Motor neuron (in vitro differentiated cells): ENCODE measurements at regions not wholly inside any gene's neighbourhood (a gene's known extent, or its start where the extent isn't known, plus 50 kb on each side); places are given as distances from the start of the nearest gene placed in this dataset.

Experiments used
- ATAC-seq, 8 experiments: fragments of 200-7000 bp; cut with Tn5 transposase; replicated peaks in 6 of 8; 2 replicates each; pipeline ENCODE4 v1.8.0; 2021; ENCODE audit warnings: mild to moderate bottlenecking in 8 of 8, moderate library complexity in 8 of 8
- H3K27ac ChIP-seq, 2 donors: fragments of 250-450 bp; sonication (Bioruptor Pico); 2 replicates each; pipeline ENCODE4 v1.9.0; 2021; ENCODE audit warnings: antibody characterized with exemption in 2 of 2, mild to moderate bottlenecking in 2 of 2, moderate library complexity in 1 of 2
- H3K4me1 ChIP-seq, 2 donors: fragments of 250-450 bp; sonication (Bioruptor Pico); replicated peaks in 1 of 2; 2 replicates each; pipeline ENCODE4 v1.6.1; 2021; ENCODE audit warnings: antibody characterized with exemption in 2 of 2, mild to moderate bottlenecking in 2 of 2, moderate library complexity in 1 of 2
- H3K4me3 ChIP-seq, 5 donors: fragments of 250-450 bp; sonication (Bioruptor Pico); 2 replicates each; pipeline ENCODE4 v1.9.0; 2021; ENCODE audit warnings: antibody characterized with exemption in 5 of 5, mild to moderate bottlenecking in 5 of 5, moderate library complexity in 4 of 5
- WGBS, 10 experiments: fragments of 450-650 bp; shearing (Covaris generic); methylation state at CpG; one replicate each; pipeline ENCODE4 v1.0.0; 2022; 5-methylcytosine and 5-hydroxymethylcytosine counted together
- in situ Hi-C, 9 experiments: fragments of 400-800 bp; cut with MboI; loops; one replicate each; pipeline ENCODE4 v1.15.0; 2021; ENCODE audit warnings: low sequenced_read_pairs in 9 of 9, low pct_unique_long_range_greater_than_20kb in 2 of 9; ENCODE audit not compliant: unreplicated experiment in 9 of 9

DNA sequence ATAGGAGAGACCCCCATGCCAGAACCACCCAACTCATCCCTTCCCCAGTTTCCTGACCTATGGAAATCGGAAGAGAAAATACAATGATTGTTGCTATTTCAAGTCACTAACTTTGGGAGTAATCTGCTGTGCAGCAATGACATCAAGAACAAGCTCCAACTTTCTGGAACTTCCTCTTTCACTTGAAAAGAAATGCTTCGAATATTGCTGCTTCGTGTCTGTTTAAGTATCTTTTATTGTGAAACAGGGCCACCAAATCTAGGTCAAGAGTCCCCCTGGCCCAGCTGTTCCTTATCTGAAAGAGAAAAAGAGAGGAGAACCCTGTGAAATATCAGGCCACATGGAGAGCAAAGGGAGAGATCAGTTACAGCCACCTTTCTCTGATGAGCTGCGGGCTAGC lies 59.4 kb upstream of the DNAH5 start:
- 40 to 100% (median 90%) methylated on average over 1 to 3 of the region's 4 CpGs; no CpG with 5 or more reads in 1 of the 10 experiments for WGBS, 10 experiments
- no peak for ATAC-seq
- in situ Hi-C loops = loop anchor here in 1 of 9 experiments (25.0 kb wide), 1 partner anchor 258 kb away; no protein-coding TSS in a partner anchor
- Histone ChIP-seq H3K27ac (no peak overlapping the region), H3K4me1 (peaks cover 0 to 6% of the 10 kb centered on the region in 2 donors), H3K4me3 (no peak overlapping the region)

DNA sequence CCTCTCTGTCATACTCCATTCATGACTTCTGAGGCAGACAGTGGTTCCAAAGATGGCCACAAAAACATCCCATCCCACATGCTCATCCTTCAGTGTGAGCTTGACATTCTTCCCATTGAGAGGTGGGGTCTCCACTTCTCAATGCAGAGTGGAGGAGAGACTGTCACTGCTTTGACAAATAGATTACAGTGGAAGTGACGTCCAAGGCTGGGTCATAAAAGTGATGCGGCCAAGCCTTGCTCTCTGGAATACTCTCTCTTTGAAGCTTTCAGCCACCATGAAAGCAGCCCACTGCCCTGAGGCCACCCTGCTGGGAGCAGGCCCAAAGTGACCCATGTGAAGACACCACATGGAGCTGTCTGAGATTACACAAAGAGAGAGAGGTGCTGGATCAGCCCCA lies 59.0 kb upstream of the DNAH5 start:
- H3K27ac ChIP-seq = no peak overlapping the region
- peaks cover 0 to 6% of the 10 kb centered on the region in 2 donors for H3K4me1 ChIP-seq
- no peak for ATAC-seq
- WGBS, 10 experiments = 93 to 100% methylated on average over 2 of the region's 2 CpGs; no CpG with 5 or more reads in 8 of the 10 experiments
- no peak overlapping the region for H3K4me3 ChIP-seq
- in situ Hi-C loops = loop anchor here in 1 of 9 experiments (25.0 kb wide), 1 partner anchor 259 kb away; no protein-coding TSS in a partner anchor

DNA sequence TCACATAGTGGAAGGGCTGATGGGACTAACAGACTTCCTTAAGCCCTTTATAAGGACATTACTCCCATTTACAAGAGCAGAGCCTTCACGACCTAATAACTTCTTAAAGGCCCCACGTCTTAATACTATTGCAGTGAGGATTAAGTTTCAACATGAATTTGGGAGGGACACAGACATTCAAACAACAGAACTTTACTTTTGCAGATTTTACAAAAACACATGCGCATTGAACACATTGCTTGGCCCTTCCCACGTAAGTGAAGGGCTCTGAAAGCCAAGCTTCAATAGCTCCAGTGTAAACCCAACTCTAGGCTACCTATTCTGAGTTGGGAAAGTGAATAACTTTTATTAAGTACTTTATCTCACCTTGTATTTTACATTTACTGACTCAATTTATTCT lies 53.8 kb upstream of the DNAH5 start:
- Histone ChIP-seq H3K27ac (no peak overlapping the region), H3K4me1 (peaks cover 8 to 15% of the 10 kb centered on the region in 2 donors), H3K4me3 (no peak overlapping the region)
- in situ Hi-C loops = loop anchor here in 8 of 9 experiments (25.0 kb wide), 5 partner anchors 264 to 639 kb away; no protein-coding TSS in a partner anchor
- ATAC-seq = peak in 2 of 8 experiments; percentile 85 to 95
- WGBS, 10 experiments = 0 to 100% (median 66%) methylated on average over 1 to 4 of the region's 4 CpGs; no CpG with 5 or more reads in 4 of the 10 experiments

DNA sequence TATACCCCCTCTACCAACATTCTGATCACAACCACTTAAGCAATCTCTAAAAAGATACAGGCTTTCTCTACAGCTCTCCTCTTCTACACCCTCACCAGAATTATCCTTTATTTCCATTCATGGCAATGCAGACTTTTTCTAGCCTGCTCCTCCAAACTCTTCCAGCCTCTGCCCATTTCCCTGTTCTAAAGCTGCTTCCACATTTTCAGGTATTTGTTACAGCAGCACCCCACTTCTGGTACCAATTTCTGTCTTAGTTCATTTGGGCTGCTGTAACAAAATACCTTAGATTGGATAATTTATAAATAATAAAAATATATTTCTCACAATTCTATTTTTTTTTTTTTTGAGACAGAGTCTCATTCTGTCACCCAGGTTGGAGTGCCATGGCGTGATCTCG lies 53.0 kb upstream of the DNAH5 start:
- 83 to 100% (median 100%) methylated on average over 1 to 2 of the region's 2 CpGs; no CpG with 5 or more reads in 5 of the 10 experiments for WGBS, 10 experiments
- ATAC-seq = no peak
- H3K4me3 ChIP-seq = no peak overlapping the region
- H3K4me1 ChIP-seq = peaks cover 8 to 15% of the 10 kb centered on the region in 2 donors
- no peak overlapping the region for H3K27ac ChIP-seq
- in situ Hi-C loops = loop anchor here in 8 of 9 experiments (25.0 kb wide), 5 partner anchors 265 to 640 kb away; no protein-coding TSS in a partner anchor

DNA sequence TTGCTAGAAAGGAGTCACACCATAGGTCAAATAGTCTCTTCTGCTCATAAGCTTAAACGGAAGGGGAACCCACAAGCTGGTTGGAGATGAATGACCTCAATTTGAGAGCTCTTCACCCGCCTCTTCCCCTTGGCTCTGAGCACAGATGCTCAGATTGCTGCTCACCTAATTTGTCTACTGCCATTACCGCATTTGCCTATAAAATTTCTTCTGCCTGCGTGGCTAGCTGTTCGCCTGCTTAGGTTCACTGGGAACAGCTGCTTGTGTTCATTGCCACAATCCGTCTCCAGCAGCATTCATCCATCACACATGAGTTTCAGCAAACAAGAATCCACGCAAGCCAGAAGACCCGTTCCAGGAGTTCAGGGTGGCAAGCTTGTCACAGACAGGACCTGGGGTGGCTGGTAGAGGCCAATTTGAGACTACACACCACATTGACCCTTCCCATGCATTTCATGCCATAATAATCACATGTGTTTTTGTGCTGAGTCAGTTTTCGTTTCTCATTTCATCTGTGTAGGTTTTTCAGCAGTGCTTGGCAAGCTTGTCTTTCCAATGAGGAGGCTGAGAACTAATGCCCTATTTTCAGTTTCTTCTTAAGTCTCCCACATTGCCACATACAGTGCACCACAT lies 50.2 kb upstream of the DNAH5 start:
- Histone ChIP-seq H3K27ac (peak overlapping the region in 1 of 2 donors; percentile 35), H3K4me3 (no peak overlapping the region), H3K4me1 (peaks cover 8 to 15% of the 10 kb centered on the region in 2 donors)
- in situ Hi-C loops = loop anchor here in 8 of 9 experiments (25.0 kb wide), 5 partner anchors 268 to 643 kb away; no protein-coding TSS in a partner anchor
- peak in 5 of 8 experiments; percentile 27 to 84 (median 74) for ATAC-seq
- WGBS, 10 experiments = 52 to 80% (median 65%) methylated on average over 1 to 7 of the region's 9 CpGs
